SK-N-SH (cell line): ENCODE measurements at regions not wholly inside any gene's neighbourhood (a gene's known extent, or its start where the extent isn't known, plus 50 kb on each side); places are given as distances from the start of the nearest gene placed in this dataset.

Source experiments
- CTCF ChIA-PET: fragments of 300-600, 350-600 bp; formaldehyde crosslinking; extraction: SDS; loops from one replicate; lab custom pipeline; 2021; lab: Yijun Ruan, JAX
- POLR2A ChIA-PET: fragments of 350-600 bp; sonication (Branson Sonifier 250); formaldehyde crosslinking; extraction: SDS; loops from one replicate; lab custom pipeline; 2020; ENCODE audit warnings: antibody characterized with exemption, inconsistent platforms; lab: Yijun Ruan, JAX
- DNase-seq: peaks from one replicate; pipeline ENCODE4 v3.0.0; 2012
- H2AFZ ChIP-seq: fragments of 200-600 bp; sonication (generic); 2 replicates; pipeline ENCODE4 v1.8.1; 2016; ENCODE audit warnings: antibody characterized with exemption, mild to moderate bottlenecking, low read depth
- H3F3A ChIP-seq: fragments of 200-600 bp; sonication (generic); replicated peaks from 2 replicates; pipeline ENCODE3; 2016; ENCODE audit warnings: antibody characterized with exemption, mild to moderate bottlenecking; ENCODE audit not compliant: insufficient read depth
- H3K27ac ChIP-seq, 2 experiments: fragments of 200-500 bp in 1 of 2; fragments of 200-600 bp in 1 of 2; sonication (Bioruptor generic) in 1 of 2; sonication (generic), shearing (Covaris generic) in 1 of 2; 2 replicates each; pipeline versions ENCODE4 v1.5.1 to v1.6.1; 2014 to 2016; ENCODE audit warnings: low read depth in 2 of 2, inconsistent platforms in 1 of 2, low read length in 1 of 2, mild to moderate bottlenecking in 1 of 2, mixed read lengths in 1 of 2
- H3K27me3 ChIP-seq: fragments of 200-600 bp; sonication (generic), shearing (Covaris generic); 2 replicates; pipeline ENCODE4 v1.6.1; 2016; ENCODE audit warnings: mixed run types; ENCODE audit not compliant: insufficient read depth
- H3K36me3 ChIP-seq, 2 experiments: fragments of 200-500 bp in 1 of 2; fragments of 200-600 bp in 1 of 2; sonication (Bioruptor generic) in 1 of 2; sonication (generic) in 1 of 2; replicated peaks in 1 of 2; 2 replicates each; pipeline versions ENCODE3 to v1.5.1; 2014 to 2016; ENCODE audit warnings: low read length in 1 of 2, mild to moderate bottlenecking in 1 of 2; ENCODE audit not compliant: insufficient read depth in 2 of 2, control insufficient read depth in 1 of 2
- H3K4me1 ChIP-seq, 2 experiments: fragments of 200-500 bp in 1 of 2; fragments of 200-600 bp in 1 of 2; sonication (Bioruptor generic) in 1 of 2; sonication (generic), shearing (Covaris generic) in 1 of 2; 2 replicates each; pipeline versions ENCODE4 v1.5.1 to v1.6.1; 2014 to 2016; ENCODE audit warnings: low read depth in 1 of 2, low read length in 1 of 2, mixed run types in 1 of 2; ENCODE audit not compliant: insufficient read depth in 2 of 2, control insufficient read depth in 1 of 2
- H3K4me2 ChIP-seq: fragments of 200-600 bp; sonication (generic), shearing (Covaris generic); 2 replicates; pipeline ENCODE4 v1.6.1; 2017; ENCODE audit warnings: mixed run types
- H3K4me3 ChIP-seq, 2 experiments: fragments of 200-500 bp in 1 of 2; fragments of 200-600 bp in 1 of 2; sonication (Bioruptor generic) in 1 of 2; sonication (generic), shearing (Covaris generic) in 1 of 2; 2 replicates each; pipeline versions ENCODE4 v1.5.1 to v1.8.1; 2014 to 2016; ENCODE audit warnings: low read depth in 2 of 2, inconsistent platforms in 1 of 2, low read length in 1 of 2, mild to moderate bottlenecking in 1 of 2, mixed read lengths in 1 of 2, moderate library complexity in 1 of 2
- H3K79me2 ChIP-seq: fragments of 200-600 bp; sonication (generic); 2 replicates; pipeline ENCODE4 v1.8.1; 2017; ENCODE audit warnings: mild to moderate bottlenecking; ENCODE audit not compliant: insufficient read depth
- H3K9ac ChIP-seq: fragments of 200-600 bp; sonication (generic); 2 replicates; pipeline ENCODE4 v1.6.1; 2017; ENCODE audit warnings: mixed run types
- H3K9me2 ChIP-seq: fragments of 200-600 bp; sonication (generic); 2 replicates; pipeline ENCODE4 v1.6.1; 2017; ENCODE audit warnings: mixed run types
- H3K9me3 ChIP-seq: fragments of 200-600 bp; sonication (generic); 2 replicates; pipeline ENCODE4 v1.6.1; 2017; ENCODE audit warnings: mixed run types, mild to moderate bottlenecking, moderate library complexity
- H4K20me1 ChIP-seq: fragments of 200-600 bp; sonication (generic); 2 replicates; pipeline ENCODE4 v1.6.1; 2017; ENCODE audit warnings: mild to moderate bottlenecking, mixed run types; ENCODE audit not compliant: insufficient read depth
- CHD2 ChIP-seq: fragments of 150-350 bp; IDR thresholded peaks from 2 replicates; pipeline ENCODE4 v1.6.1; 2018; ENCODE audit warnings: low read length; ENCODE audit not compliant: partially characterized antibody
- ELF1 ChIP-seq: IDR thresholded peaks from 2 replicates; pipeline ENCODE4 v1.4.0; 2012
- EZH2phosphoT487 ChIP-seq: fragments of 200-600 bp; sonication (generic); IDR thresholded peaks from 2 replicates; pipeline ENCODE4 v1.6.1; 2017; ENCODE audit warnings: low read depth, mixed run types, mild to moderate bottlenecking, antibody characterized with exemption, moderate library complexity, borderline replicate concordance
- FOXJ3 ChIP-seq: sonication (generic); formaldehyde crosslinking; IDR thresholded peaks from 2 replicates; pipeline ENCODE4 v1.5.1; 2020; ENCODE audit warnings: mild to moderate bottlenecking, missing genetic modification reagents
- GABPA ChIP-seq: IDR thresholded peaks from 2 replicates; pipeline ENCODE4 v1.4.0; 2012; ENCODE audit warnings: low read depth, mild to moderate bottlenecking
- IRF3 ChIP-seq: fragments of 150-350 bp; IDR thresholded peaks from 2 replicates; pipeline ENCODE4 v1.6.1; 2016; ENCODE audit warnings: mild to moderate bottlenecking, low read depth, low read length
- JUND ChIP-seq: IDR thresholded peaks from 2 replicates; pipeline ENCODE4 v1.4.0; 2012
- MAX ChIP-seq: IDR thresholded peaks from 2 replicates; pipeline ENCODE4 v1.4.0; 2012; ENCODE audit warnings: low read depth
- NRF1 ChIP-seq: IDR thresholded peaks from 2 replicates; pipeline ENCODE4 v1.6.1; 2012; ENCODE audit warnings: low read depth, mild to moderate bottlenecking, low read length
- PBX3 ChIP-seq: IDR thresholded peaks from 2 replicates; pipeline ENCODE4; 2012
- RAD21 ChIP-seq: IDR thresholded peaks from 2 replicates; pipeline ENCODE4 v1.6.1; 2012; ENCODE audit warnings: mild to moderate bottlenecking, low read length
- SIN3A ChIP-seq: IDR thresholded peaks from 2 replicates; pipeline ENCODE4 v1.6.1; 2012; ENCODE audit warnings: low read depth, mild to moderate bottlenecking, low read length, moderate library complexity, borderline replicate concordance
- SMC3 ChIP-seq: IDR thresholded peaks from 2 replicates; pipeline ENCODE4 v1.6.1; 2012; ENCODE audit warnings: low read depth, low read length, improper control_type of control experiment
- TAF1 ChIP-seq: IDR thresholded peaks from 2 replicates; pipeline ENCODE4 v1.6.1; 2012; ENCODE audit warnings: low read depth, mild to moderate bottlenecking, low read length, moderate library complexity, borderline replicate concordance
- TEAD4 ChIP-seq: IDR thresholded peaks from 2 replicates; pipeline ENCODE4 v1.4.0; 2012; ENCODE audit warnings: mild to moderate bottlenecking, borderline replicate concordance; ENCODE audit not compliant: insufficient read depth
- WGBS: methylation state at CpG from one replicate; pipeline ENCODE4 v1.1.6; 2017; ENCODE audit warnings: low lambda C conversion rate; 5-methylcytosine and 5-hydroxymethylcytosine counted together

GRCh38 chr12:14290951-14291350, 74.5 kb upstream of the ATF7IP start:
- TF ChIP-seq NRF1 (no peak), SIN3A (no peak), RAD21 (no peak), PBX3 (no peak), GABPA (no peak), CHD2 (no peak), IRF3 (no peak)
- DNase-seq: no peak

GRCh38 chr12:14303661-14304155, 61.8 kb upstream of the ATF7IP start:
- ChIA-PET POLR2A (no interaction called here), CTCF (no interaction called here)
- no peaks in the 10 kb centered on the region for H3K4me1 ChIP-seq
- H4K20me1 ChIP-seq: no peaks in the 10 kb centered on the region
- H2AFZ ChIP-seq: no peak overlapping the region
- TF ChIP-seq SIN3A: no peak
- no peak for TF ChIP-seq RAD21
- H3K4me3 ChIP-seq: no peak overlapping the region
- H3K27ac ChIP-seq: no peak overlapping the region
- no peak overlapping the region for H3K9ac ChIP-seq
- no peaks in the 10 kb centered on the region for H3K9me2 ChIP-seq
- H3K27me3 ChIP-seq: no peaks in the 10 kb centered on the region
- no peaks in the 10 kb centered on the region for H3F3A ChIP-seq
- no peaks in the 10 kb centered on the region for H3K79me2 ChIP-seq
- H3K36me3 ChIP-seq: no peaks in the 10 kb centered on the region
- no peak for DNase-seq
- no peak overlapping the region for H3K4me2 ChIP-seq
- H3K9me3 ChIP-seq: no peaks in the 10 kb centered on the region

More at GRCh38 chr12:14290951-14291350, 74.5 kb upstream of the ATF7IP start:
- Histone ChIP-seq H4K20me1 (no peaks in the 10 kb centered on the region), H3F3A (no peaks in the 10 kb centered on the region), H3K9me2 (no peaks in the 10 kb centered on the region), H2AFZ (no peak overlapping the region), H3K27me3 (no peaks in the 10 kb centered on the region), H3K4me3 (no peak overlapping the region), H3K4me2 (no peak overlapping the region), H3K9ac (no peak overlapping the region), H3K4me1 (no peaks in the 10 kb centered on the region), H3K36me3 (no peaks in the 10 kb centered on the region), H3K79me2 (no peaks in the 10 kb centered on the region), H3K9me3 (no peaks in the 10 kb centered on the region), H3K27ac (no peak overlapping the region)
- CTCF ChIA-PET: no interaction called here
- POLR2A ChIA-PET: no interaction called here
- WGBS: 0% methylated on average over 1 of the region's 1 CpG

- Histone ChIP-seq H3K27ac (no peak overlapping the region), H3F3A (no peaks in the 10 kb centered on the region), H3K36me3 (no peaks in the 10 kb centered on the region), H2AFZ (no peak overlapping the region), H3K9me3 (no peaks in the 10 kb centered on the region), H3K4me3 (no peak overlapping the region), H4K20me1 (no peaks in the 10 kb centered on the region), H3K27me3 (no peaks in the 10 kb centered on the region), H3K79me2 (no peaks in the 10 kb centered on the region), H3K4me2 (no peak overlapping the region), H3K9ac (no peak overlapping the region), H3K9me2 (no peaks in the 10 kb centered on the region), H3K4me1 (no peaks in the 10 kb centered on the region)
- TF ChIP-seq EZH2phosphoT487 (no peak), SMC3 (no peak), JUND (no peak), ELF1 (no peak), TAF1 (no peak), PBX3 (no peak), TEAD4 (no peak), MAX (no peak), FOXJ3 (no peak), NRF1 (no peak)
- WGBS: 55% methylated on average over 3 of the region's 3 CpGs
- ChIA-PET CTCF (interaction anchor here (1.3 kb wide), 1 partner anchor 69 kb away, joined by 4 read pairs; no protein-coding TSS in a partner anchor), POLR2A (no interaction called here)
- DNase-seq: no peak
Observed at GRCh38 chr12:14307004-14307403, 58.5 kb upstream of the ATF7IP start.
